HepG2 (cell line): ENCODE measurements at regions not wholly inside any gene's neighbourhood (a gene's known extent, or its start where the extent isn't known, plus 50 kb on each side); places are given as distances from the start of the nearest gene placed in this dataset.

ENCODE experiments used
- ATAC-seq: fragments of 200-7000 bp; cut with Tn5 transposase; 3 replicates; pipeline ENCODE4 v1.9.1; 2020; ENCODE audit warnings: mild to moderate bottlenecking, moderate library complexity
- BruUV-seq: library from RNA; stranded (reverse); fragments of 400-500 nt; replicated peaks from 2 replicates; lab custom pipeline; 2021; lab: Mats Ljungman, UMichigan
- CTCF ChIA-PET: fragments of 300-600 bp; formaldehyde crosslinking; extraction: SDS; loops from one replicate; lab custom pipeline; 2021; ENCODE audit warnings: low total read pairs, inconsistent platforms, low intra/inter-chr PET ratio; lab: Yijun Ruan, JAX
- POLR2A ChIA-PET: fragments of 350-600 bp; sonication (Branson Sonifier 250); formaldehyde crosslinking; loops from one replicate; lab custom pipeline; 2020; ENCODE audit warnings: antibody characterized with exemption, inconsistent platforms; lab: Yijun Ruan, JAX
- DNase-seq: peaks from one replicate; pipeline ENCODE4 v3.0.0-alpha.2; 2015; ENCODE audit warnings: low spot score
- FAIRE-seq: peaks from 3 replicates; lab custom pipeline; 2011; peaks lifted over from hg19 to GRCh38; lab: Jason Lieb, UNC
- H2AFZ ChIP-seq: one replicate; pipeline ENCODE4 v1.6.1; 2011; ENCODE audit warnings: low read length, inconsistent platforms
- H3K27ac ChIP-seq: fragments of 300-600 bp; 3 replicates; pipeline ENCODE4 v1.8.0; 2011; ENCODE audit warnings: mixed run types, mild to moderate bottlenecking, mixed read lengths, low read length, inconsistent platforms; ENCODE audit not compliant: insufficient read depth; ENCODE audit errors: extremely low read length
- H3K27me3 ChIP-seq, 2 experiments: fragments of 200-600 bp in 1 of 2; 2 replicates in 1 of 2; 3 replicates in 1 of 2; pipeline versions ENCODE4 v1.6.0 to v1.8.0; 2011; ENCODE audit warnings: low read length in 2 of 2, mild to moderate bottlenecking in 2 of 2, moderate library complexity in 2 of 2, inconsistent platforms in 1 of 2; ENCODE audit not compliant: insufficient read depth in 2 of 2, control insufficient read depth in 1 of 2
- H3K36me3 ChIP-seq, 2 experiments: fragments of 200-600 bp in 1 of 2; replicated peaks in 1 of 2; 2 replicates in 1 of 2; 3 replicates in 1 of 2; pipeline versions ENCODE4 v1.5.1 to v1.8.0; 2011; ENCODE audit warnings: low read length in 2 of 2, inconsistent platforms in 1 of 2; ENCODE audit not compliant: insufficient read depth in 2 of 2, control insufficient read depth in 1 of 2
- H3K4me1 ChIP-seq: 2 replicates; pipeline ENCODE4 v1.5.1; 2012; ENCODE audit warnings: low read length, inconsistent platforms; ENCODE audit not compliant: insufficient read depth
- H3K4me2 ChIP-seq: 2 replicates; pipeline ENCODE4 v1.6.0; 2011; ENCODE audit warnings: low read depth, low read length, inconsistent platforms
- H3K4me3 ChIP-seq, 3 experiments: fragments of 200-600 bp in 1 of 3; sonication (generic), shearing (Covaris generic) in 1 of 3; replicated peaks in 1 of 3; 2 replicates each; pipeline ENCODE4 v1.5.1; 2011 to 2016; ENCODE audit warnings: low read length in 3 of 3, inconsistent platforms in 2 of 3, low read depth in 2 of 3, mild to moderate bottlenecking in 2 of 3, control low read depth in 1 of 3, mixed read lengths in 1 of 3; ENCODE audit not compliant: insufficient read depth in 1 of 3
- H3K79me2 ChIP-seq: one replicate; pipeline ENCODE4 v1.6.1; 2011; ENCODE audit warnings: low read length, inconsistent platforms; ENCODE audit not compliant: insufficient read depth
- H3K9ac ChIP-seq: 2 replicates; pipeline ENCODE4 v1.6.0; 2011; ENCODE audit warnings: mild to moderate bottlenecking, low read depth, low read length, inconsistent platforms; ENCODE audit not compliant: insufficient read depth
- H3K9me3 ChIP-seq: 2 replicates; pipeline ENCODE4 v1.5.1; 2012; ENCODE audit warnings: mild to moderate bottlenecking, low read length
- H4K20me1 ChIP-seq: 2 replicates; pipeline ENCODE4 v1.6.0; 2011; ENCODE audit warnings: inconsistent platforms, mild to moderate bottlenecking, low read length, moderate library complexity; ENCODE audit not compliant: insufficient read depth
- FOXP1 ChIP-seq, 2 experiments: fragments of 450-650 bp in 1 of 2; IDR thresholded peaks; 2 replicates each; pipeline ENCODE4 v1.6.1; 2017 to 2018; ENCODE audit warnings: antibody characterized with exemption in 1 of 2
- KAT8 ChIP-seq: IDR thresholded peaks from 2 replicates; pipeline ENCODE4 v1.6.1; 2016; ENCODE audit warnings: missing genetic modification reagents, missing compliant biosample characterization
- NCOA1 ChIP-seq: sonication (generic); formaldehyde crosslinking; IDR thresholded peaks from 2 replicates; pipeline ENCODE4 v1.9.0; 2021; ENCODE audit warnings: missing genetic modification reagents
- ONECUT2 ChIP-seq: sonication (generic); formaldehyde crosslinking; IDR thresholded peaks from 2 replicates; pipeline ENCODE4 v1.4.0; 2020; ENCODE audit warnings: missing genetic modification reagents
- PITX1 ChIP-seq: sonication (generic); formaldehyde crosslinking; IDR thresholded peaks from 2 replicates; pipeline ENCODE4 v1.5.1; 2020; ENCODE audit warnings: mild to moderate bottlenecking, missing genetic modification reagents
- PRDM15 ChIP-seq: sonication (generic); formaldehyde crosslinking; IDR thresholded peaks from 2 replicates; pipeline ENCODE4 v1.4.0; 2020; ENCODE audit warnings: missing genetic modification reagents
- TOPORS ChIP-seq: sonication (generic); formaldehyde crosslinking; IDR thresholded peaks from 2 replicates; pipeline ENCODE4 v1.8.0; 2023; ENCODE audit warnings: mild to moderate bottlenecking, missing genetic modification reagents
- ZFP36 ChIP-seq: fragments of 150-350 bp; IDR thresholded peaks from 2 replicates; pipeline ENCODE4 v1.6.1; 2018; ENCODE audit warnings: borderline replicate concordance, low read length, low read depth; ENCODE audit not compliant: partially characterized antibody
- ZNF10 ChIP-seq: sonication (generic); formaldehyde crosslinking; IDR thresholded peaks from 2 replicates; pipeline ENCODE4 v1.4.0; 2020; ENCODE audit warnings: mild to moderate bottlenecking, low read depth, missing genetic modification reagents, borderline replicate concordance
- ZNF138 ChIP-seq: sonication (generic); formaldehyde crosslinking; IDR thresholded peaks from 2 replicates; pipeline ENCODE4 v1.5.0; 2020; ENCODE audit warnings: mild to moderate bottlenecking, low read depth, missing genetic modification reagents
- ZNF501 ChIP-seq: sonication (generic); formaldehyde crosslinking; IDR thresholded peaks from 2 replicates; pipeline ENCODE4 v1.5.1; 2020; ENCODE audit warnings: mild to moderate bottlenecking, moderate library complexity, missing genetic modification reagents
- ZNF549 ChIP-seq: sonication (generic); formaldehyde crosslinking; IDR thresholded peaks from 2 replicates; pipeline ENCODE4 v1.5.0; 2020; ENCODE audit warnings: missing genetic modification reagents
- ZNF660 ChIP-seq: sonication (generic); formaldehyde crosslinking; IDR thresholded peaks from 2 replicates; pipeline ENCODE4 v1.5.1; 2020; ENCODE audit warnings: mild to moderate bottlenecking, low read depth, missing genetic modification reagents, borderline replicate concordance
- ZNF724P ChIP-seq: sonication (generic); formaldehyde crosslinking; IDR thresholded peaks from 2 replicates; pipeline ENCODE4 v1.8.0; 2022; ENCODE audit warnings: missing genetic modification reagents, borderline replicate concordance
- ZNF883 ChIP-seq: sonication (generic); formaldehyde crosslinking; IDR thresholded peaks from 2 replicates; pipeline ENCODE4 v1.5.1; 2020; ENCODE audit warnings: mild to moderate bottlenecking, missing genetic modification reagents; ENCODE audit errors: not compliant biosample characterization
- ZSCAN29 ChIP-seq: sonication (generic); formaldehyde crosslinking; conservative IDR thresholded peaks from 2 replicates; pipeline ENCODE4 v1.4.0; 2020; ENCODE audit warnings: mild to moderate bottlenecking, missing genetic modification reagents
- WGBS: methylation state at CpG from one replicate; pipeline ENCODE4 v1.1.6; 2017; ENCODE audit warnings: low lambda C conversion rate; 5-methylcytosine and 5-hydroxymethylcytosine counted together
- in situ Hi-C: cut with HindIII; loops from 2 replicates; pipeline ENCODE4 v1.10.0; 2017; ENCODE audit warnings: low pct_unique_long_range_greater_than_20kb; ENCODE audit not compliant: extremely low pct_ligation_motif_present
- intact Hi-C: fragments of 100-400 bp; cut with micrococcal nuclease; formaldehyde crosslinking; loops from one replicate; pipeline ENCODE4 v1.10.0; 2022; ENCODE audit not compliant: unreplicated experiment

DNA sequence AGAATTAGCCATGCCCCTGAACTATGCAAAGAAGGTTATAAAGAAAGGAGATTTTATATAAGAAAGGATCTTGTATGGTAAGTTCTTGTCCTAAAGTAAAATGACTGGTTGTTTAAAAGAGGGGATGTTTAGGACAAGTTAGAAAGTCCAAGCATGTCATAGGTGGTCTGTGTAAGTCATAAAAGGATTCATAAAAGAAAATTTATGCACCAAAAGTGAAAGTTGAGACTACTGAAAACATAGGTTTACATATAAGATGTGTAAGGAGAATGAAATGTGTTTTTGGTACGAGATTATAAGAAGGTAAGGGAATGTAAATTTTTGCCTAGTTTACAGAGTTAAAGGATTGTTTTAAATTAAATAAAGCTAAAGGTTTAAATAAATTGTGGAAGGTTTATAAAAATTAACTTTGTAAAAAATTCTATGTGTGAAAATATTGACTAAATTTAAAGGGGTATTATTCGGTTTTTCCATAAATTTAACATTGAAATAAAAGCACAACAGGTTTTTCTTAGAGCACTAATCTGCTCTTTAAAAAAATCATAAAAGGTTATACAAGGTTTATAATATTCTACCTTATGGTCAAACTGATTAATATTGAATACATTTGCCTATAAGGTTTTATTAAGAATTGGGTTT is 93.6 kb upstream of the UST start:
- Histone ChIP-seq H3K9me3 (peaks cover 45% of the 10 kb centered on the region), H3K9ac (no peak overlapping the region), H3K27me3 (no peaks in the 10 kb centered on the region), H2AFZ (no peak overlapping the region), H3K4me1 (no peaks in the 10 kb centered on the region), H3K36me3 (no peaks in the 10 kb centered on the region), H3K79me2 (no peaks in the 10 kb centered on the region), H3K27ac (no peak overlapping the region), H4K20me1 (no peaks in the 10 kb centered on the region), H3K4me3 (no peak overlapping the region), H3K4me2 (no peak overlapping the region)
- FAIRE-seq: no peak
- POLR2A ChIA-PET: no interaction called here
- WGBS: 3% methylated on average over 2 of the region's 2 CpGs
- TF ChIP-seq TOPORS (peak; percentile 38; the same call in 1 of the 2 replicates), ONECUT2 (CRISPR knock-in tag) (no peak), ZFP36 (peak; percentile 80), ZNF724P (CRISPR knock-in tag) (peak; percentile 26; the same call in 1 of the 2 replicates)
- ATAC-seq: no peak
- in situ Hi-C loops: no loop called here
- CTCF ChIA-PET: no interaction called here
- intact Hi-C loops: no loop called here
- no peak for DNase-seq
- BruUV-seq: no TSS peak

GRCh38 chr6:148657048-148657447 is 89.8 kb upstream of the UST start:
- Histone ChIP-seq H3K4me2 (no peak overlapping the region), H2AFZ (no peak overlapping the region), H3K9ac (no peak overlapping the region), H3K4me1 (no peaks in the 10 kb centered on the region), H4K20me1 (no peaks in the 10 kb centered on the region), H3K27ac (no peak overlapping the region), H3K27me3 (no peaks in the 10 kb centered on the region), H3K36me3 (no peaks in the 10 kb centered on the region), H3K79me2 (no peaks in the 10 kb centered on the region), H3K4me3 (no peak overlapping the region), H3K9me3 (peaks cover 33% of the 10 kb centered on the region)
- CTCF ChIA-PET: no interaction called here
- POLR2A ChIA-PET: no interaction called here
- FAIRE-seq (no peak), DNase-seq (no peak), ATAC-seq (no peak)
- BruUV-seq: no TSS peak
- in situ Hi-C loops: no loop called here
- WGBS: 36% methylated on average over 4 of the region's 4 CpGs
- intact Hi-C loops: no loop called here
- no peak for TF ChIP-seq ZNF501
- TF ChIP-seq ZNF883: no peak
- no peak for TF ChIP-seq PRDM15 (CRISPR knock-in tag)
- no peak for TF ChIP-seq ZSCAN29 (CRISPR knock-in tag)
- TF ChIP-seq NCOA1 (CRISPR knock-in tag): no peak
- TF ChIP-seq ZNF138: no peak
- no peak for TF ChIP-seq KAT8 (CRISPR knock-in tag)
- no peak for TF ChIP-seq FOXP1 (IDR thresholded peaks at IDR 0.05)
- no peak for TF ChIP-seq FOXP1 (CRISPR knock-in tag; IDR thresholded peaks at IDR 0.05)
- no peak for TF ChIP-seq ZNF660
- no peak for TF ChIP-seq PITX1 (CRISPR knock-in tag)
- no peak for TF ChIP-seq ZNF549 (CRISPR knock-in tag)
- no peak for TF ChIP-seq ZNF10
